ENCODE measurements at regions not wholly inside any gene's neighbourhood (a gene's known extent, or its start where the extent isn't known, plus 50 kb on each side); places are given as distances from the start of the nearest gene placed in this dataset.
"Not testable (repeated sequence)": the region's sequence is repeated elsewhere in the genome, so short reads cannot be mapped to it uniquely, and the experiment has no call there.

GRCh38 chrY:17511984-17512383 is 368.0 kb downstream of the CDY2B start:
- intact Hi-C loops (cut with DNase I); DNase-seq; H3K9me3 ChIP-seq; H3K27ac ChIP-seq; H3K4me1 ChIP-seq; ATAC-seq; H3K27me3 ChIP-seq; H3K36me3 ChIP-seq (replicated peaks in 1 of 2; ENCODE audit: insufficient read depth in 1 of 2, low read depth in 2 of 2); H3K4me3 ChIP-seq: not testable (repeated sequence)
- no CpG with 5 or more reads among the region's 3 CpGs for WGBS, 2 donors

- H3K27me3 ChIP-seq; H3K27ac ChIP-seq; H3K4me1 ChIP-seq; ATAC-seq; intact Hi-C loops (cut with DNase I); H3K36me3 ChIP-seq (replicated peaks in 1 of 2; ENCODE audit: insufficient read depth in 1 of 2, low read depth in 2 of 2); H3K9me3 ChIP-seq; H3K4me3 ChIP-seq; DNase-seq: not testable (repeated sequence)
- WGBS, 2 donors, result no CpG with 5 or more reads among the region's 1 CpG
Measured at GRCh38 chrY:17511476-17511875, 368.5 kb downstream of the CDY2B start.

GRCh38 chrY:17505834-17506233 is 374.2 kb downstream of the CDY2B start:
- H3K9me3 ChIP-seq; H3K4me1 ChIP-seq; intact Hi-C loops (cut with DNase I); ATAC-seq; H3K36me3 ChIP-seq (replicated peaks in 1 of 2; ENCODE audit: insufficient read depth in 1 of 2, low read depth in 2 of 2); DNase-seq; H3K27ac ChIP-seq; H3K27me3 ChIP-seq; H3K4me3 ChIP-seq: not testable (repeated sequence)
- WGBS, 2 donors, result no CpG with 5 or more reads among the region's 2 CpGs

- H3K27me3 ChIP-seq; DNase-seq; H3K9me3 ChIP-seq; H3K36me3 ChIP-seq (replicated peaks in 1 of 2; ENCODE audit: insufficient read depth in 1 of 2, low read depth in 2 of 2); H3K4me1 ChIP-seq; H3K4me3 ChIP-seq; intact Hi-C loops (cut with DNase I); H3K27ac ChIP-seq; ATAC-seq: not testable (repeated sequence)
Measured at GRCh38 chrY:17484763-17485162, 395.3 kb downstream of the CDY2B start.

- H3K4me3 ChIP-seq; intact Hi-C loops (cut with DNase I); DNase-seq; H3K36me3 ChIP-seq (replicated peaks in 1 of 2; ENCODE audit: insufficient read depth in 1 of 2, low read depth in 2 of 2); H3K4me1 ChIP-seq; H3K9me3 ChIP-seq; H3K27ac ChIP-seq; H3K27me3 ChIP-seq; ATAC-seq: not testable (repeated sequence)
- no CpG with 5 or more reads among the region's 2 CpGs for WGBS, 2 donors
Measured at GRCh38 chrY:17484157-17484556, 395.9 kb downstream of the CDY2B start.

- H3K36me3 ChIP-seq (replicated peaks in 1 of 2; ENCODE audit: insufficient read depth in 1 of 2, low read depth in 2 of 2); DNase-seq; H3K4me1 ChIP-seq; intact Hi-C loops (cut with DNase I); H3K4me3 ChIP-seq; H3K9me3 ChIP-seq; H3K27ac ChIP-seq; H3K27me3 ChIP-seq: not testable (repeated sequence)
- WGBS, 2 donors, result no CpG with 5 or more reads among the region's 15 CpGs
- ATAC-seq, result peak; percentile 52
Measured at GRCh38 chrY:17481389-17482022, 398.5 kb downstream of the CDY2B start.

GRCh38 chrY:17472068-17472467 is 408.0 kb downstream of the CDY2B start:
- H3K27me3 ChIP-seq; H3K9me3 ChIP-seq; H3K4me3 ChIP-seq; DNase-seq; intact Hi-C loops (cut with DNase I); ATAC-seq; H3K36me3 ChIP-seq (replicated peaks in 1 of 2; ENCODE audit: insufficient read depth in 1 of 2, low read depth in 2 of 2); H3K4me1 ChIP-seq; H3K27ac ChIP-seq: not testable (repeated sequence)
- no CpG with 5 or more reads among the region's 3 CpGs for WGBS, 2 donors

- ATAC-seq, result peak; percentile 45
- H3K9me3 ChIP-seq; H3K4me3 ChIP-seq; DNase-seq; H3K27me3 ChIP-seq; H3K27ac ChIP-seq; intact Hi-C loops (cut with DNase I); H3K36me3 ChIP-seq (replicated peaks in 1 of 2; ENCODE audit: insufficient read depth in 1 of 2, low read depth in 2 of 2); H3K4me1 ChIP-seq: not testable (repeated sequence)
- WGBS, 2 donors, result no CpG with 5 or more reads among the region's 11 CpGs
Measured at GRCh38 chrY:17459753-17460152, 420.3 kb downstream of the CDY2B start.

GRCh38 chrY:17430570-17431166 is 449.4 kb downstream of the CDY2B start:
- no peaks in the 10 kb centered on the region for H3K4me1 ChIP-seq
- no peak overlapping the region for H3K27ac ChIP-seq
- 16 to 17% methylated on average over 5 of the region's 5 CpGs for WGBS, 2 donors
- ATAC-seq (no peak), DNase-seq (peak in 2 of 4 donors; percentile 3 to 18)
- TF ChIP-seq CTCF (IDR thresholded peaks at IDR 0.05), result peak in 3 of 7 experiments; percentile 21 to 36 (median 30)
- TF ChIP-seq POLR2A (IDR thresholded peaks at IDR 0.05), result no peak
- H3K4me3 ChIP-seq, result no peak overlapping the region
- intact Hi-C loops (cut with DNase I), result no loop called here
- no peaks in the 10 kb centered on the region for H3K9me3 ChIP-seq
- no peaks in the 10 kb centered on the region for H3K36me3 ChIP-seq (replicated peaks in 1 of 2; ENCODE audit: insufficient read depth in 1 of 2, low read depth in 2 of 2)
- no peaks in the 10 kb centered on the region for H3K27me3 ChIP-seq
